Breast epithelium (tissue), 3 donors: ENCODE measurements at regions not wholly inside any gene's neighbourhood (a gene's known extent, or its start where the extent isn't known, plus 50 kb on each side); places are given as distances from the start of the nearest gene placed in this dataset.
"Not testable (repeated sequence)": the region's sequence is repeated elsewhere in the genome, so short reads cannot be mapped to it uniquely, and the experiment has no call there.

Source experiments
- POLR2A ChIP-seq: fragments of 450-650 bp; IDR thresholded peaks from one replicate; pipeline ENCODE4 v1.6.1; 2016; ENCODE audit warnings: antibody characterized with exemption, mild to moderate bottlenecking, moderate library complexity
- POLR2AphosphoS5 ChIP-seq, 3 donors: sonication (generic); formaldehyde crosslinking; IDR thresholded peaks; one replicate each; pipeline ENCODE4 v1.6.1; 2017; ENCODE audit warnings: antibody characterized with exemption in 3 of 3
- TF ChIP-seq, protein P1 (sequence below), 3 donors: fragments of 450-650 bp; IDR thresholded peaks; one replicate each; pipeline ENCODE4 v1.5.1; 2016 to 2017; ENCODE audit warnings: antibody characterized with exemption in 3 of 3, mild to moderate bottlenecking in 3 of 3, moderate library complexity in 3 of 3

GRCh38 chr9:62907866-62908265 lies 1718.0 kb downstream of the SPATA31A7 start:
- not testable (repeated sequence) for TF ChIP-seq POLR2A; POLR2AphosphoS5 (IDR thresholded peaks at IDR 0.05)
- TF ChIP-seq, protein P1, sequence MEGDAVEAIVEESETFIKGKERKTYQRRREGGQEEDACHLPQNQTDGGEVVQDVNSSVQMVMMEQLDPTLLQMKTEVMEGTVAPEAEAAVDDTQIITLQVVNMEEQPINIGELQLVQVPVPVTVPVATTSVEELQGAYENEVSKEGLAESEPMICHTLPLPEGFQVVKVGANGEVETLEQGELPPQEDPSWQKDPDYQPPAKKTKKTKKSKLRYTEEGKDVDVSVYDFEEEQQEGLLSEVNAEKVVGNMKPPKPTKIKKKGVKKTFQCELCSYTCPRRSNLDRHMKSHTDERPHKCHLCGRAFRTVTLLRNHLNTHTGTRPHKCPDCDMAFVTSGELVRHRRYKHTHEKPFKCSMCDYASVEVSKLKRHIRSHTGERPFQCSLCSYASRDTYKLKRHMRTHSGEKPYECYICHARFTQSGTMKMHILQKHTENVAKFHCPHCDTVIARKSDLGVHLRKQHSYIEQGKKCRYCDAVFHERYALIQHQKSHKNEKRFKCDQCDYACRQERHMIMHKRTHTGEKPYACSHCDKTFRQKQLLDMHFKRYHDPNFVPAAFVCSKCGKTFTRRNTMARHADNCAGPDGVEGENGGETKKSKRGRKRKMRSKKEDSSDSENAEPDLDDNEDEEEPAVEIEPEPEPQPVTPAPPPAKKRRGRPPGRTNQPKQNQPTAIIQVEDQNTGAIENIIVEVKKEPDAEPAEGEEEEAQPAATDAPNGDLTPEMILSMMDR (IDR thresholded peaks at IDR 0.05) = not testable (repeated sequence)
